Choroid plexus epithelial cell (primary cell): ENCODE measurements at regions not wholly inside any gene's neighbourhood (a gene's known extent, or its start where the extent isn't known, plus 50 kb on each side); places are given as distances from the start of the nearest gene placed in this dataset.

ENCODE experiments used
- DNase-seq: peaks from one replicate; pipeline ENCODE4 v3.0.0-alpha.2; 2010; ENCODE audit warnings: low read depth
- H3K4me3 ChIP-seq: 2 replicates; pipeline ENCODE4 v1.5.1; 2011; ENCODE audit warnings: low read depth, mild to moderate bottlenecking, control low read depth, low read length, moderate library complexity
- CTCF ChIP-seq: conservative IDR thresholded peaks from 2 replicates; pipeline ENCODE4 v1.5.1; 2011; ENCODE audit warnings: low read depth, mild to moderate bottlenecking, control low read depth, inconsistent platforms, low read length, moderate library complexity

GRCh38 chr10:29783201-29783947, 148.6 kb upstream of the SVIL start:
- no peak for TF ChIP-seq CTCF
- no peak overlapping the region for H3K4me3 ChIP-seq
- peak; percentile 50 for DNase-seq

- no peak for DNase-seq
- TF ChIP-seq CTCF = no peak
- H3K4me3 ChIP-seq = no peak overlapping the region
Observed at GRCh38 chr10:29780639-29781038, 145.9 kb upstream of the SVIL start.

GRCh38 chr10:29780096-29780495, 145.3 kb upstream of the SVIL start:
- H3K4me3 ChIP-seq = no peak overlapping the region
- DNase-seq = no peak
- no peak for TF ChIP-seq CTCF

- no peak overlapping the region for H3K4me3 ChIP-seq
- DNase-seq = no peak
- TF ChIP-seq CTCF = no peak
Observed at GRCh38 chr10:29776246-29776645, 141.5 kb upstream of the SVIL start.

GRCh38 chr10:29774475-29774874, 139.7 kb upstream of the SVIL start:
- no peak for DNase-seq
- no peak overlapping the region for H3K4me3 ChIP-seq
- no peak for TF ChIP-seq CTCF

- no peak for DNase-seq
- TF ChIP-seq CTCF = no peak
- H3K4me3 ChIP-seq = no peak overlapping the region
Observed at GRCh38 chr10:29773675-29774091, 138.9 kb upstream of the SVIL start.

GRCh38 chr10:29772403-29772802, 137.6 kb upstream of the SVIL start:
- DNase-seq = no peak
- H3K4me3 ChIP-seq = no peak overlapping the region
- TF ChIP-seq CTCF = no peak
